OCI-LY1 (cell line): ENCODE measurements at regions not wholly inside any gene's neighbourhood (a gene's known extent, or its start where the extent isn't known, plus 50 kb on each side); places are given as distances from the start of the nearest gene placed in this dataset.

Experiments used
- EZH2 ChIP-seq: fragments of 200-600 bp; sonication (generic), shearing (Covaris generic); IDR thresholded peaks from 2 replicates; pipeline ENCODE4 v1.8.0; 2017; ENCODE audit warnings: borderline replicate concordance, mixed run types, mild to moderate bottlenecking, antibody characterized with exemption, low read length, moderate library complexity, mixed read lengths
- TF ChIP-seq, protein P1 (sequence below): fragments of 200-600 bp; sonication (generic), shearing (Covaris generic); IDR thresholded peaks from 2 replicates; pipeline ENCODE4 v1.5.1; 2017; ENCODE audit warnings: mild to moderate bottlenecking, antibody characterized with exemption, low read length, moderate library complexity, mixed read lengths

GRCh38 chr2:237180187-237180586 is 94.5 kb downstream of the COPS8 start:
- TF ChIP-seq, protein P1, sequence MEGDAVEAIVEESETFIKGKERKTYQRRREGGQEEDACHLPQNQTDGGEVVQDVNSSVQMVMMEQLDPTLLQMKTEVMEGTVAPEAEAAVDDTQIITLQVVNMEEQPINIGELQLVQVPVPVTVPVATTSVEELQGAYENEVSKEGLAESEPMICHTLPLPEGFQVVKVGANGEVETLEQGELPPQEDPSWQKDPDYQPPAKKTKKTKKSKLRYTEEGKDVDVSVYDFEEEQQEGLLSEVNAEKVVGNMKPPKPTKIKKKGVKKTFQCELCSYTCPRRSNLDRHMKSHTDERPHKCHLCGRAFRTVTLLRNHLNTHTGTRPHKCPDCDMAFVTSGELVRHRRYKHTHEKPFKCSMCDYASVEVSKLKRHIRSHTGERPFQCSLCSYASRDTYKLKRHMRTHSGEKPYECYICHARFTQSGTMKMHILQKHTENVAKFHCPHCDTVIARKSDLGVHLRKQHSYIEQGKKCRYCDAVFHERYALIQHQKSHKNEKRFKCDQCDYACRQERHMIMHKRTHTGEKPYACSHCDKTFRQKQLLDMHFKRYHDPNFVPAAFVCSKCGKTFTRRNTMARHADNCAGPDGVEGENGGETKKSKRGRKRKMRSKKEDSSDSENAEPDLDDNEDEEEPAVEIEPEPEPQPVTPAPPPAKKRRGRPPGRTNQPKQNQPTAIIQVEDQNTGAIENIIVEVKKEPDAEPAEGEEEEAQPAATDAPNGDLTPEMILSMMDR = no peak
- TF ChIP-seq EZH2 = no peak
